HFFc6 (cell line): ENCODE measurements at regions not wholly inside any gene's neighbourhood (a gene's known extent, or its start where the extent isn't known, plus 50 kb on each side); places are given as distances from the start of the nearest gene placed in this dataset.

Experiments used
- DNase-seq: peaks from one replicate; pipeline ENCODE4 v3.0.0-alpha.2; 2018
- H3K27ac Mint-ChIP-seq: 2 replicates; pipeline ENCODE4 v1.8.0; 2020; ENCODE audit warnings: mild to moderate bottlenecking, mixed read lengths
- H3K27me3 Mint-ChIP-seq: 2 replicates; pipeline ENCODE4 v1.8.0; 2021; ENCODE audit warnings: mild to moderate bottlenecking, moderate library complexity, mixed read lengths; ENCODE audit not compliant: insufficient read depth
- H3K36me3 Mint-ChIP-seq: 2 replicates; pipeline ENCODE4 v1.8.0; 2021; ENCODE audit warnings: low read depth, mixed read lengths
- H3K4me1 Mint-ChIP-seq: 2 replicates; pipeline ENCODE4 v1.8.0; 2020; ENCODE audit warnings: low read depth, mixed read lengths
- H3K4me3 Mint-ChIP-seq: 2 replicates; pipeline ENCODE4 v1.8.0; 2020; ENCODE audit warnings: mild to moderate bottlenecking, moderate library complexity, mixed read lengths
- H3K9me3 Mint-ChIP-seq: 2 replicates; pipeline ENCODE4 v1.8.0; 2020; ENCODE audit warnings: mild to moderate bottlenecking, mixed read lengths
- TF ChIP-seq, protein P1 (sequence below): fragments of 200-600 bp; sonication (generic); IDR thresholded peaks from 2 replicates; pipeline ENCODE4 v1.5.0; 2021; ENCODE audit warnings: antibody characterized with exemption, mild to moderate bottlenecking

DNA sequence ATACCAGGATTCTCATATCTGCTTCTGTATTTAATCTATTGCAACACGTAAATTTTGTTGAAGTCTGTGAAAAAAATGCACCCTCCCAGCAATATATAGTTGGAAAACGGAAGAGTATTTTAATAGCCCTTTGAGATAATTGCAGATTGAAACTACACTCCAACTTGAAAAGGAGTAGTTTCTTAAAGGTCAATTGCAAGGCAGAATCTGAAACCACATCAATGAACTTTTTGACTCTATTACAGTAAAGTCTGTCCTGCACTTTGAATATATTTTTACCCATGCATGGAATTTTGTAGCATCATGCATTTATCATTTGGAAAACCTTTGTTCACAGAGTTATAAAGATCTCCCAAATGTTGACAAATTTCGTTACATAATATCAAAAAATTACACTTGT is 311.6 kb upstream of the NREP start:
- Mint-ChIP-seq H3K4me3 (no peak overlapping the region), H3K4me1 (peaks cover 16% of the 10 kb centered on the region; the same call in 1 of the 2 replicates), H3K27me3 (no peaks in the 10 kb centered on the region; the same call in 1 of the 2 replicates), H3K27ac (no peak overlapping the region), H3K36me3 (no peaks in the 10 kb centered on the region), H3K9me3 (no peaks in the 10 kb centered on the region)
- TF ChIP-seq, protein P1, sequence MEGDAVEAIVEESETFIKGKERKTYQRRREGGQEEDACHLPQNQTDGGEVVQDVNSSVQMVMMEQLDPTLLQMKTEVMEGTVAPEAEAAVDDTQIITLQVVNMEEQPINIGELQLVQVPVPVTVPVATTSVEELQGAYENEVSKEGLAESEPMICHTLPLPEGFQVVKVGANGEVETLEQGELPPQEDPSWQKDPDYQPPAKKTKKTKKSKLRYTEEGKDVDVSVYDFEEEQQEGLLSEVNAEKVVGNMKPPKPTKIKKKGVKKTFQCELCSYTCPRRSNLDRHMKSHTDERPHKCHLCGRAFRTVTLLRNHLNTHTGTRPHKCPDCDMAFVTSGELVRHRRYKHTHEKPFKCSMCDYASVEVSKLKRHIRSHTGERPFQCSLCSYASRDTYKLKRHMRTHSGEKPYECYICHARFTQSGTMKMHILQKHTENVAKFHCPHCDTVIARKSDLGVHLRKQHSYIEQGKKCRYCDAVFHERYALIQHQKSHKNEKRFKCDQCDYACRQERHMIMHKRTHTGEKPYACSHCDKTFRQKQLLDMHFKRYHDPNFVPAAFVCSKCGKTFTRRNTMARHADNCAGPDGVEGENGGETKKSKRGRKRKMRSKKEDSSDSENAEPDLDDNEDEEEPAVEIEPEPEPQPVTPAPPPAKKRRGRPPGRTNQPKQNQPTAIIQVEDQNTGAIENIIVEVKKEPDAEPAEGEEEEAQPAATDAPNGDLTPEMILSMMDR = no peak
- DNase-seq = no peak

DNA sequence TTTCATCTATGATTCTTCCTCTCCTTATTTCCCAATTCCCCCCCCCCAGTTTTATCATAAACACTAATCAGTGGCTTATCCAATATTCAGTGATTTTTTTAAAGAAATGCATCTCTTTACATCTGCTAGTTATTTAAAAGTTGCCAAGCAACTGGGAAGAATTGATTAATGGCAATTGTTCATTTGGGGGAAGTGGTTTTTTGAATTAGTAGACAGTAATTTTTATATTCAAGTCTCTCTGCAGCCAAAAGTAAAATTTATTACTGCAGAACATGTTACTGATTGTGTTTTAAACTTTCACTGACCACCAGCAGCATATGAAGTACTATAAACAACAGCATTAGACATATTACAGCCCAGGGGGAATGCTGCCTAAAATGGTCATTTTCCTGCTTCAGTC is 308.8 kb upstream of the NREP start:
- peaks cover 13% of the 10 kb centered on the region; the same call in 1 of the 2 replicates for H3K4me1 Mint-ChIP-seq
- no peaks in the 10 kb centered on the region for H3K36me3 Mint-ChIP-seq
- no peak overlapping the region for H3K4me3 Mint-ChIP-seq
- no peaks in the 10 kb centered on the region for H3K9me3 Mint-ChIP-seq
- DNase-seq = no peak
- no peak overlapping the region for H3K27ac Mint-ChIP-seq
- TF ChIP-seq, protein P1 = no peak
- H3K27me3 Mint-ChIP-seq = no peaks in the 10 kb centered on the region; the same call in 1 of the 2 replicates

DNA sequence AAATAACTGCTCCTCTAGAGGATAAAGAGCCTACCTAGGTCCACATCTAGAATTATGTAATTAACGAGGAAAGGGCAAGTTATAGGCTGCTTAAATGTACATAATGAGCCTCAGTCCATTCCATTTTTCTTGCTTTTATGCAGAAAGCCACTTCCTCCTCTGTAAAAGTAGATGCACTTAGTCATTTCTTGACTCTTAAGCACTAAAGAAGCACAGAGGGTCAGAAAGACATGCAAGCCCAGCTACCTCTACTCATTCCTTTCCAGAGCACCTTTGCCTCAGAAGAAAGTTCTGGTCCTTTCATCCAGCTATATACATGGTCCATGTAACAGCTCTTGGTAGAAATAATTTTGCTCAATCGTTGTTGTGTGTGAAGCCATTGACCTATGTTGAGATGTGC is 308.0 kb upstream of the NREP start:
- Mint-ChIP-seq H3K36me3 (no peaks in the 10 kb centered on the region), H3K9me3 (no peaks in the 10 kb centered on the region), H3K4me3 (no peak overlapping the region), H3K27me3 (no peaks in the 10 kb centered on the region; the same call in 1 of the 2 replicates), H3K4me1 (peaks cover 6% of the 10 kb centered on the region; the same call in 1 of the 2 replicates), H3K27ac (no peak overlapping the region)
- DNase-seq = no peak
- TF ChIP-seq, protein P1 = no peak

DNA sequence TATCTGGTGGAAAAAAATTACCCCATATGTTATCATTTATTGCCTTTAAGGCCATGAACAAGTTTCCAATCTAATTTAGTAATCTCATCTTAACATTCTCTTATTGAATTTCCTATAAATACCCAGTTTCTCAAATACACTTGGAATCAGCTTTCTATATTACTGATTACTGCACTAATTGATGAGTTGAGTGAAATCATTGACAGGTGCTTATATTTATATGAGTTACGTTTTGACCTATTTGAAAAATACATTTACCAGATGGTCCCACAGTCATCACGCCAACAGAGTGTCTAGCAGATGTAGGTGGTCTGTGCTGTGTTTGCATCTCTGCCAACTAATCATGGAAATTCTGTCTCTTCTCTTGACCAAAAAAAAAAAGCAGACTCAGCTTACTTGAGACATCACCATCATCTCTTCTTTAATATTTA is 307.3 kb upstream of the NREP start:
- TF ChIP-seq, protein P1 = no peak
- H3K4me3 Mint-ChIP-seq = no peak overlapping the region
- H3K27me3 Mint-ChIP-seq = no peaks in the 10 kb centered on the region; the same call in 1 of the 2 replicates
- H3K4me1 Mint-ChIP-seq = peaks cover 6% of the 10 kb centered on the region; the same call in 1 of the 2 replicates
- DNase-seq = no peak
- no peak overlapping the region for H3K27ac Mint-ChIP-seq
- H3K36me3 Mint-ChIP-seq = no peaks in the 10 kb centered on the region
- no peaks in the 10 kb centered on the region for H3K9me3 Mint-ChIP-seq

DNA sequence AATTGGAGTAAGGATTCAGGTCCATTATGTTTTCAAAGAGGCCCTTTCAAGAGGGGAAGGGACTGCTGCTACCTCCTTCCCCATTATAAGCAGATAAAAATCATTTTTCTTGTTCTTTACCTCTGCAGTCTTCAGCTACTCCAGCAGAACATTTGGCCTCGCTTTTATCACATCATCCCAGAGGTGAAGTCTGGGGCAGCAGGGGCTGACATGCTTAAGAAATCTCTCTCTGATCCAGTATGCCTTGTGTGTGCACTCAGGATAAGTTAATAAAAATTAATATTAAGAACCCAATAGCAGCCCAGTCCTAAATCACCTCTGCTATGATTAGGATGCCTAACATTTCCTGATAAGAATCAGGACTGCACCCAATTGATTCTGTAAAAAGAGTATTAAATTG is 306.9 kb upstream of the NREP start:
- no peaks in the 10 kb centered on the region for H3K9me3 Mint-ChIP-seq
- H3K4me3 Mint-ChIP-seq = no peak overlapping the region
- TF ChIP-seq, protein P1 = no peak
- H3K36me3 Mint-ChIP-seq = no peaks in the 10 kb centered on the region
- no peak for DNase-seq
- peaks cover 6% of the 10 kb centered on the region; the same call in 1 of the 2 replicates for H3K4me1 Mint-ChIP-seq
- no peaks in the 10 kb centered on the region; the same call in 1 of the 2 replicates for H3K27me3 Mint-ChIP-seq
- no peak overlapping the region for H3K27ac Mint-ChIP-seq

DNA sequence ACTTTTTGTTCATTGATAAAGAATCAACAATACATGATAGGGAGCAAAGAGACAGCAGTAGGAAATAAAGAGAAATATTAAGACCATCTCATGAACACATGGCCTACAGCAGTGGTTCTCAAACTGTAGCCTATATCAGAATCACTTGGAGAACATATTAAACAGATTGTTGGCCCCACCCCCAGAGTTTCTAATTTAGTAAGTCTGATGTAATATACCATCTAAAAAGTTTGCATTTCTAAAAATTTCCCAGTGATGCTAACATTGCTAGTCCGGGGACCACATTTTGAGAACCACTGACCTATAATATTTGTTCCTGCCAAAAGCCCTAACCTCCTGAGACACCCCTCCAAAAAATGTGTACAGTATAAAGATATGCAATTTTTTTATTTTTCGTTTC is 306.2 kb upstream of the NREP start:
- H3K4me1 Mint-ChIP-seq = peaks cover 6% of the 10 kb centered on the region; the same call in 1 of the 2 replicates
- no peaks in the 10 kb centered on the region; the same call in 1 of the 2 replicates for H3K27me3 Mint-ChIP-seq
- no peaks in the 10 kb centered on the region for H3K36me3 Mint-ChIP-seq
- no peak for DNase-seq
- no peaks in the 10 kb centered on the region for H3K9me3 Mint-ChIP-seq
- no peak overlapping the region for H3K4me3 Mint-ChIP-seq
- TF ChIP-seq, protein P1 = no peak
- H3K27ac Mint-ChIP-seq = no peak overlapping the region
